Activated CD4-positive, alpha-beta memory T cell treated with anti-CD3 and anti-CD28 coated beads, Interleukin-2, amount 10 ng/mL, durations not matched to agents 7 days and 5 days (primary cell): ENCODE measurements at regions not wholly inside any gene's neighbourhood (a gene's known extent, or its start where the extent isn't known, plus 50 kb on each side); places are given as distances from the start of the nearest gene placed in this dataset.

ENCODE experiments used
- CTCF ChIA-PET: fragments of 350-600 bp; sonication (Branson Sonifier 250); formaldehyde crosslinking; loops from one replicate; lab custom pipeline; 2021; ENCODE audit warnings: antibody characterized with exemption, inconsistent platforms; lab: Charles Lee
- POLR2A ChIA-PET: fragments of 350-600 bp; sonication (Branson Sonifier 250); formaldehyde crosslinking; loops from one replicate; lab custom pipeline; 2021; ENCODE audit warnings: antibody characterized with exemption; lab: Charles Lee
- DNase-seq: peaks from one replicate; pipeline ENCODE4 v3.0.0-alpha.2; 2020
- H3K27ac Mint-ChIP-seq: one replicate; pipeline ENCODE4 v1.8.0; 2021; ENCODE audit warnings: mild to moderate bottlenecking, mixed read lengths
- H3K27me3 Mint-ChIP-seq: one replicate; pipeline ENCODE4 v1.8.0; 2021; ENCODE audit warnings: mixed read lengths
- H3K36me3 Mint-ChIP-seq: one replicate; pipeline ENCODE4 v1.8.0; 2021; ENCODE audit warnings: low read depth, mixed read lengths
- H3K4me1 Mint-ChIP-seq: one replicate; pipeline ENCODE4 v1.8.0; 2021; ENCODE audit warnings: mixed read lengths
- H3K4me3 Mint-ChIP-seq: one replicate; pipeline ENCODE4 v1.8.0; 2021; ENCODE audit warnings: mild to moderate bottlenecking, mixed read lengths
- H3K9me3 Mint-ChIP-seq: one replicate; pipeline ENCODE4 v1.8.0; 2021; ENCODE audit warnings: mixed read lengths

GRCh38 chr2:234286118-234286598, 210.7 kb downstream of the ARL4C start:
- POLR2A ChIA-PET, result interaction anchor here (0.9 to 13.6 kb wide), 6 partner anchors 8 to 209 kb away, joined by 3 to 572 read pairs (median 62); partner anchors contain the start of gene ARL4C

GRCh38 chr2:234285541-234285940, 211.3 kb downstream of the ARL4C start:
- POLR2A ChIA-PET, result interaction anchor here (0.9 to 13.6 kb wide), 4 partner anchors 8 to 210 kb away, joined by 3 to 572 read pairs (median 164); partner anchors contain the start of gene ARL4C
- Mint-ChIP-seq H3K9me3 (peaks cover 31% of the 10 kb centered on the region), H3K4me3 (no peak overlapping the region), H3K27ac (no peak overlapping the region), H3K36me3 (peaks cover 61% of the 10 kb centered on the region), H3K27me3 (no peaks in the 10 kb centered on the region), H3K4me1 (peaks cover 68% of the 10 kb centered on the region)
- CTCF ChIA-PET, result interaction anchor here (0.8 to 9.1 kb wide), 4 partner anchors 198 to 260 kb away, joined by 3 to 103 read pairs (median 4); partner anchors contain the start of gene ARL4C
- no peak for DNase-seq

More at GRCh38 chr2:234286118-234286598, 210.7 kb downstream of the ARL4C start:
- Mint-ChIP-seq H3K27me3 (no peaks in the 10 kb centered on the region), H3K36me3 (peaks cover 54% of the 10 kb centered on the region), H3K4me1 (peaks cover 69% of the 10 kb centered on the region), H3K4me3 (no peak overlapping the region), H3K27ac (no peak overlapping the region), H3K9me3 (peaks cover 25% of the 10 kb centered on the region)
- CTCF ChIA-PET, result interaction anchor here (0.8 to 9.1 kb wide), 5 partner anchors 150 to 259 kb away, joined by 3 to 103 read pairs (median 4); partner anchors contain the start of gene ARL4C
- no peak for DNase-seq

- ChIA-PET POLR2A (interaction anchor here (0.7 to 4.5 kb wide), 10 partner anchors 11 to 217 kb away, joined by 3 to 69 read pairs (median 5); partner anchors contain the start of gene ARL4C), CTCF (interaction anchor here (0.6 to 2.3 kb wide), 6 partner anchors 10 to 218 kb away, joined by 3 to 32 read pairs (median 4); partner anchors contain the start of gene ARL4C)
- H3K9me3 Mint-ChIP-seq, result peaks cover 51% of the 10 kb centered on the region
- peaks cover 74% of the 10 kb centered on the region for H3K4me1 Mint-ChIP-seq
- peaks cover 73% of the 10 kb centered on the region for H3K36me3 Mint-ChIP-seq
- DNase-seq, result no peak
- H3K27me3 Mint-ChIP-seq, result no peaks in the 10 kb centered on the region
- no peak overlapping the region for H3K4me3 Mint-ChIP-seq
- H3K27ac Mint-ChIP-seq, result peak overlapping the region; percentile 89
Observed at GRCh38 chr2:234279637-234280036, 217.2 kb downstream of the ARL4C start.

- Mint-ChIP-seq H3K4me3 (no peak overlapping the region), H3K4me1 (peaks cover 79% of the 10 kb centered on the region), H3K27ac (peak overlapping the region; percentile 89), H3K27me3 (no peaks in the 10 kb centered on the region), H3K36me3 (peaks cover 75% of the 10 kb centered on the region), H3K9me3 (peaks cover 46% of the 10 kb centered on the region)
- peak; percentile 39 for DNase-seq
- ChIA-PET CTCF (interaction anchor here (1.2 kb wide), 1 partner anchor 220 kb away, joined by 3 read pairs; no protein-coding TSS in a partner anchor), POLR2A (interaction anchor here (0.6 to 6.4 kb wide), 11 partner anchors 11 to 217 kb away, joined by 3 to 72 read pairs (median 4); partner anchors contain the start of gene ARL4C)
Observed at GRCh38 chr2:234278556-234279255, 218.2 kb downstream of the ARL4C start.

DNA sequence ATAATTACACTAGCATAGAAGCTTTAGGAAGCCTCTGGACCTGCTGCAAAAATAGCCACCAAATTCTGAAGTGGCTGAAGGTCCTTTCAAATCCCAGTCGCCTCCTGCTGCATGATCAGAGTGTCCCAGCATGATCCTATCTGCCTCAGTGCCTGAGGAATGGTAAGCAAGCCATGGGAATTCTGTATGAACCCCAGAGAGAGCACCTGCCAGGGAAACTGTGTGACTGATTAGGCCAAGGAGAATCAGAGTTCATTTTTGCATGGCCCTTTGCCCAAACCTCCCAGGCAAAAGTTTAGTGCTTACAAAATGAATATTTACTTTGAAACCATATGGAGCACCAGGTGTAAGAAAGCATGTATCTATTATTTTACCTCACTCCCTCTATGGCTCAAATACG, 221.4 kb downstream of the ARL4C start:
- Mint-ChIP-seq H3K36me3 (peaks cover 50% of the 10 kb centered on the region), H3K4me3 (no peak overlapping the region), H3K27ac (peak overlapping the region; percentile 50), H3K4me1 (peaks cover 82% of the 10 kb centered on the region), H3K27me3 (no peaks in the 10 kb centered on the region), H3K9me3 (peaks cover 30% of the 10 kb centered on the region)
- no peak for DNase-seq
- ChIA-PET CTCF (interaction anchor here (3.5 kb wide), 1 partner anchor 14 kb away, joined by 22 read pairs; no protein-coding TSS in a partner anchor), POLR2A (interaction anchor here (4.2 to 6.4 kb wide), 2 partner anchors 16 to 220 kb away, joined by 45 to 72 read pairs; partner anchors contain the start of gene ARL4C)

GRCh38 chr2:234273887-234274584, 222.8 kb downstream of the ARL4C start:
- CTCF ChIA-PET, result interaction anchor here (0.9 to 3.5 kb wide), 3 partner anchors 15 to 209 kb away, joined by 3 to 22 read pairs (median 4); no protein-coding TSS in a partner anchor

GRCh38 chr2:234272069-234272850, 221.8 kb downstream of the SPP2 start:
- peaks cover 72% of the 10 kb centered on the region for H3K4me1 Mint-ChIP-seq
- POLR2A ChIA-PET, result interaction anchor here (0.7 to 6.4 kb wide), 7 partner anchors 13 to 225 kb away, joined by 3 to 72 read pairs (median 7); partner anchors contain the start of gene ARL4C
- CTCF ChIA-PET, result interaction anchor here (1.0 to 1.3 kb wide), 5 partner anchors 9 to 295 kb away, joined by 3 to 5 read pairs (median 4); no protein-coding TSS in a partner anchor

More at GRCh38 chr2:234273887-234274584, 222.8 kb downstream of the ARL4C start:
- peak; percentile 54 for DNase-seq
- Mint-ChIP-seq H3K4me3 (peak overlapping the region; percentile 46), H3K27ac (peak overlapping the region; percentile 94), H3K27me3 (no peaks in the 10 kb centered on the region), H3K9me3 (peaks cover 18% of the 10 kb centered on the region), H3K4me1 (peaks cover 79% of the 10 kb centered on the region), H3K36me3 (peaks cover 35% of the 10 kb centered on the region)
- POLR2A ChIA-PET, result interaction anchor here (0.7 to 6.4 kb wide), 5 partner anchors 17 to 221 kb away, joined by 3 to 72 read pairs (median 7); partner anchors contain the start of gene ARL4C

DNA sequence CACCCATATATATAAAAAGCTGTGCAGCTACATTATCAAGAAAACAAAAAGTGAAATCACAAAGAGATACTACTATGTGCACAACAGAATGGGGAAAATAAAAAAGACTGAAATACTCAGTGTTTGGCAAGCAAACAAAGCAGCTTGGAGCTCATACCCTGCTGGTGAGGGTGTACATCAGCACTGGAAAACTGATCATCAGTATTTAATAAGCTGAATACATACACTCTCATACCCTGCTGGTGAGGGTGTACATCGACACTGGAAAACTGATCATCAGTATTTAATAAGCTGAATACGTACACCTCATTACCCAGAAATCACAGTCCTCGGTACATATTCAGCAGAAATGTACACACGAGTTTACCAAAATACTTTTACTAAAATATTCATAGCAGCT, 220.8 kb downstream of the SPP2 start:
- no peaks in the 10 kb centered on the region for H3K27me3 Mint-ChIP-seq
- ChIA-PET POLR2A (interaction anchor here (0.7 to 1.7 kb wide), 6 partner anchors 13 to 226 kb away, joined by 3 to 8 read pairs (median 4); partner anchors contain the start of gene ARL4C), CTCF (interaction anchor here (1.0 to 1.3 kb wide), 4 partner anchors 10 to 294 kb away, joined by 3 to 5 read pairs (median 4); no protein-coding TSS in a partner anchor)
- no peak overlapping the region for H3K4me3 Mint-ChIP-seq
- peaks cover 74% of the 10 kb centered on the region for H3K4me1 Mint-ChIP-seq
- H3K27ac Mint-ChIP-seq, result no peak overlapping the region
- no peak for DNase-seq
- H3K36me3 Mint-ChIP-seq, result peaks cover 25% of the 10 kb centered on the region
- H3K9me3 Mint-ChIP-seq, result peaks cover 5% of the 10 kb centered on the region

More at GRCh38 chr2:234272069-234272850, 221.8 kb downstream of the SPP2 start:
- H3K9me3 Mint-ChIP-seq, result peaks cover 5% of the 10 kb centered on the region
- H3K27me3 Mint-ChIP-seq, result no peaks in the 10 kb centered on the region
- DNase-seq, result no peak
- no peak overlapping the region for H3K4me3 Mint-ChIP-seq
- peak overlapping the region; percentile 32 for H3K27ac Mint-ChIP-seq
- H3K36me3 Mint-ChIP-seq, result peaks cover 20% of the 10 kb centered on the region

GRCh38 chr2:234269769-234270204, 219.3 kb downstream of the SPP2 start:
- no peak overlapping the region for H3K27ac Mint-ChIP-seq

GRCh38 chr2:234267534-234267933, 217.0 kb downstream of the SPP2 start:
- Mint-ChIP-seq H3K36me3 (peaks cover 9% of the 10 kb centered on the region), H3K9me3 (no peaks in the 10 kb centered on the region), H3K4me3 (no peak overlapping the region), H3K4me1 (peaks cover 39% of the 10 kb centered on the region), H3K27ac (no peak overlapping the region), H3K27me3 (no peaks in the 10 kb centered on the region)
- CTCF ChIA-PET, result interaction anchor here (1.1 to 1.6 kb wide), 2 partner anchors 22 to 132 kb away, joined by 3 read pairs; no protein-coding TSS in a partner anchor
- no peak for DNase-seq
- POLR2A ChIA-PET, result interaction anchor here (1.0 to 2.4 kb wide), 4 partner anchors 9 to 228 kb away, joined by 3 to 8 read pairs (median 6); no protein-coding TSS in a partner anchor

More at GRCh38 chr2:234269769-234270204, 219.3 kb downstream of the SPP2 start:
- H3K27me3 Mint-ChIP-seq, result no peaks in the 10 kb centered on the region
- H3K4me1 Mint-ChIP-seq, result peaks cover 60% of the 10 kb centered on the region
- H3K4me3 Mint-ChIP-seq, result no peak overlapping the region
- CTCF ChIA-PET, result no interaction called here
- POLR2A ChIA-PET, result interaction anchor here (0.9 to 1.5 kb wide), 2 partner anchors 23 to 227 kb away, joined by 3 to 4 read pairs; partner anchors contain the start of gene ARL4C
- DNase-seq, result no peak
- peaks cover 5% of the 10 kb centered on the region for H3K9me3 Mint-ChIP-seq
- H3K36me3 Mint-ChIP-seq, result peaks cover 16% of the 10 kb centered on the region

GRCh38 chr2:234266952-234267351, 216.4 kb downstream of the SPP2 start:
- Mint-ChIP-seq H3K4me1 (peaks cover 33% of the 10 kb centered on the region), H3K27ac (no peak overlapping the region), H3K36me3 (peaks cover 12% of the 10 kb centered on the region), H3K9me3 (no peaks in the 10 kb centered on the region), H3K4me3 (no peak overlapping the region), H3K27me3 (no peaks in the 10 kb centered on the region)
- POLR2A ChIA-PET, result interaction anchor here (1.0 to 2.4 kb wide), 4 partner anchors 9 to 229 kb away, joined by 3 to 8 read pairs (median 6); no protein-coding TSS in a partner anchor
- DNase-seq, result no peak
- CTCF ChIA-PET, result interaction anchor here (1.1 to 1.6 kb wide), 2 partner anchors 23 to 132 kb away, joined by 3 read pairs; no protein-coding TSS in a partner anchor
